ENCODE measurements at regions not wholly inside any gene's neighbourhood (a gene's known extent, or its start where the extent isn't known, plus 50 kb on each side); places are given as distances from the start of the nearest gene placed in this dataset.

- Histone ChIP-seq H4K91ac (replicated peaks; ENCODE audit: insufficient read length, low read length) (no peak overlapping the region), H4K5ac (ENCODE audit: insufficient read length, low read depth, low read length) (no peak overlapping the region), H2AFZ (ENCODE audit: low read length) (no peak overlapping the region), H3K4me1 (replicated peaks in 1 of 4; ENCODE audit: control insufficient read depth in 3 of 4, insufficient read depth in 4 of 4, low read length in 3 of 4) (no peaks in the 10 kb centered on the region), H3K79me1 (ENCODE audit: low read depth, low read length) (no peaks in the 10 kb centered on the region), H2BK20ac (ENCODE audit: low read length) (no peak overlapping the region), H3K9me3 (ENCODE audit: insufficient read depth in 2 of 2, low read depth in 1 of 2, low read length in 1 of 2) (no peaks in the 10 kb centered on the region), H3K79me2 (ENCODE audit: control insufficient read depth in 1 of 2, insufficient read depth in 2 of 2, low read length in 2 of 2) (no peaks in the 10 kb centered on the region), H3K14ac (ENCODE audit: insufficient read length) (no peak overlapping the region), H3K4ac (replicated peaks; ENCODE audit: insufficient read length, low read depth, low read length) (no peak overlapping the region), H4K8ac (ENCODE audit: extremely low read depth, insufficient read depth, low read length) (no peak overlapping the region), H3K27me3 (replicated peaks in 1 of 4; ENCODE audit: control insufficient read depth in 3 of 4, extremely low read depth in 1 of 4, insufficient read depth in 3 of 4, low read length in 3 of 4) (no peaks in the 10 kb centered on the region), H2BK5ac (ENCODE audit: low read depth, low read length) (no peak overlapping the region), H3K4me2 (ENCODE audit: insufficient read depth in 1 of 2, low read depth in 2 of 2, low read length in 2 of 2) (no peak overlapping the region), H2BK15ac (ENCODE audit: low read length) (no peak overlapping the region), H3K23ac (ENCODE audit: insufficient read length) (no peak overlapping the region), H3K4me3 (ENCODE audit: extremely low read depth in 1 of 4, insufficient read depth in 2 of 4, low read depth in 3 of 4, low read length in 4 of 4) (no peak overlapping the region), H4K20me1 (replicated peaks in 1 of 2; ENCODE audit: control insufficient read depth in 1 of 2, insufficient read depth in 2 of 2, low read length in 2 of 2) (no peaks in the 10 kb centered on the region), H2AK5ac (ENCODE audit: low read depth, low read length) (no peak overlapping the region), H3K23me2 (ENCODE audit: low read depth, low read length) (no peaks in the 10 kb centered on the region), H3K56ac (replicated peaks; ENCODE audit: insufficient read length, low read depth, low read length) (no peak overlapping the region), H3K36me3 (ENCODE audit: control insufficient read depth in 2 of 4, insufficient read depth in 4 of 4, low read length in 3 of 4) (no peaks in the 10 kb centered on the region), H3K27ac (ENCODE audit: low read depth, low read length) (no peak overlapping the region), H3K9ac (replicated peaks in 1 of 4; ENCODE audit: extremely low read depth in 1 of 4, low read depth in 3 of 4, low read length in 3 of 4) (no peak overlapping the region), H2BK120ac (replicated peaks; ENCODE audit: low read depth, low read length) (no peak overlapping the region), H3K18ac (ENCODE audit: extremely low read depth, low read length) (no peak overlapping the region), H2BK12ac (ENCODE audit: low read depth, low read length) (no peak overlapping the region)
- ChIA-PET POLR2A (ENCODE audit: partially characterized antibody) (interaction anchor here (1.2 kb wide), 1 partner anchor 12 kb away, joined by 3 read pairs; no protein-coding TSS in a partner anchor), CTCF (ENCODE audit: partially characterized antibody) (interaction anchor here (0.6 to 3.5 kb wide), 5 partner anchors 20 to 597 kb away, joined by 3 to 16 read pairs (median 3); no protein-coding TSS in a partner anchor)
- TF ChIP-seq HDAC6 (IDR thresholded peaks at IDR 0.05; ENCODE audit: low read depth, low read length) = no peak
- no peak for TF ChIP-seq CEBPB (IDR thresholded peaks at IDR 0.05; ENCODE audit: low read depth, low read length)
- no peak for TF ChIP-seq SP4 (IDR thresholded peaks at IDR 0.05; ENCODE audit: low read length)
- TF ChIP-seq TAF1 (IDR thresholded peaks at IDR 0.05; ENCODE audit: low read depth, low read length) = no peak
- FAIRE-seq (no peak), DNase-seq (ENCODE audit: low read depth in 1 of 2, low spot score in 2 of 2) (no peak)
- WGBS, 2 experiments (ENCODE audit: extremely low coverage in 1 of 2, insufficient coverage in 1 of 2, insufficient read length in 1 of 2, insufficient replicate concordance in 2 of 2, low coverage in 1 of 2, low lambda C conversion rate in 2 of 2, missing lambda C conversion rate in 1 of 2) = 90% methylated on average over 6 of the region's 8 CpGs; no CpG with 5 or more reads in 1 of the 2 experiments
Measured at GRCh38 chr12:127383281-127383680, 883.7 kb upstream of the TMEM132C start.
